PC-3 (cell line): ENCODE measurements at regions not wholly inside any gene's neighbourhood (a gene's known extent, or its start where the extent isn't known, plus 50 kb on each side); places are given as distances from the start of the nearest gene placed in this dataset.

ENCODE experiments used
- EZH2phosphoT487 ChIP-seq: fragments of 300-600 bp; sonication (generic); IDR thresholded peaks from 2 replicates; pipeline ENCODE4 v1.6.1; 2018; ENCODE audit warnings: mild to moderate bottlenecking, antibody characterized with exemption, low read length, borderline replicate concordance
- TF ChIP-seq, protein P1 (sequence below): fragments of 300-600 bp; sonication (generic); conservative IDR thresholded peaks from 2 replicates; pipeline ENCODE4 v1.5.1; 2017; ENCODE audit warnings: antibody characterized with exemption, low read depth, mild to moderate bottlenecking, low read length

DNA sequence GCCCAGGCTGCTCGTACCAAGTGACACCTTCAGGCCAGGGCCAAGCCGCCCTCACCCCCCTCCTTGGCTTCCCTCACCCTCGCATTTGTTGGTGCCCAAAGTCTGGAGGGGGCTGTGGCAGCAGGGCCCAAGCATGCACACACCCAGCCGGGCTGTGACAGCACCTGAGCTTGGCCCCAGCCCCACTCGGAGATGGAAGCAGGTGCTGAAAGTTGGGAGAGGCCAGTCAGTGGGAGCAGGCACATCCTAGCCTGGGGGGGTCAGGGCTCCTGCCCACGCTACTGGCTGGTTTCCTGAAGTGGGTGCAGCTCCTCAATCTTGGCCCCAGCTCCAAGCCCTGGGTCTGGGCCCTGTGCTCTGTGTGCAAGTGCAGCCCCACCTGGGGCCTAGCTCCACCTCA, 228.0 kb downstream of the RDH14 start:
- TF ChIP-seq, protein P1, sequence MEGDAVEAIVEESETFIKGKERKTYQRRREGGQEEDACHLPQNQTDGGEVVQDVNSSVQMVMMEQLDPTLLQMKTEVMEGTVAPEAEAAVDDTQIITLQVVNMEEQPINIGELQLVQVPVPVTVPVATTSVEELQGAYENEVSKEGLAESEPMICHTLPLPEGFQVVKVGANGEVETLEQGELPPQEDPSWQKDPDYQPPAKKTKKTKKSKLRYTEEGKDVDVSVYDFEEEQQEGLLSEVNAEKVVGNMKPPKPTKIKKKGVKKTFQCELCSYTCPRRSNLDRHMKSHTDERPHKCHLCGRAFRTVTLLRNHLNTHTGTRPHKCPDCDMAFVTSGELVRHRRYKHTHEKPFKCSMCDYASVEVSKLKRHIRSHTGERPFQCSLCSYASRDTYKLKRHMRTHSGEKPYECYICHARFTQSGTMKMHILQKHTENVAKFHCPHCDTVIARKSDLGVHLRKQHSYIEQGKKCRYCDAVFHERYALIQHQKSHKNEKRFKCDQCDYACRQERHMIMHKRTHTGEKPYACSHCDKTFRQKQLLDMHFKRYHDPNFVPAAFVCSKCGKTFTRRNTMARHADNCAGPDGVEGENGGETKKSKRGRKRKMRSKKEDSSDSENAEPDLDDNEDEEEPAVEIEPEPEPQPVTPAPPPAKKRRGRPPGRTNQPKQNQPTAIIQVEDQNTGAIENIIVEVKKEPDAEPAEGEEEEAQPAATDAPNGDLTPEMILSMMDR: no peak
- no peak for TF ChIP-seq EZH2phosphoT487
